ENCODE measurements at regions not wholly inside any gene's neighbourhood (a gene's known extent, or its start where the extent isn't known, plus 50 kb on each side); places are given as distances from the start of the nearest gene placed in this dataset.

GRCh38 chr3:168442502-168442901 is 346.8 kb upstream of the GOLIM4 start:
- Histone ChIP-seq H4K20me1 (ENCODE audit: insufficient read depth, low read length) (no peaks in the 10 kb centered on the region), H3K79me2 (ENCODE audit: insufficient read depth, low read length) (no peaks in the 10 kb centered on the region), H3K4me3 (replicated peaks in 1 of 3; ENCODE audit: insufficient read depth in 1 of 3, low read depth in 2 of 3, low read length in 3 of 3) (no peak overlapping the region), H3K36me3 (replicated peaks in 1 of 2; ENCODE audit: control insufficient read depth in 1 of 2, insufficient read depth in 2 of 2, low read length in 2 of 2) (no peaks in the 10 kb centered on the region), H2AFZ (ENCODE audit: low read length) (no peak overlapping the region), H3K27me3 (ENCODE audit: control insufficient read depth in 1 of 2, insufficient read depth in 2 of 2, low read length in 2 of 2) (no peaks in the 10 kb centered on the region; a peak in 1 of 5 replicates), H3K9me3 (ENCODE audit: low read length) (no peaks in the 10 kb centered on the region), H3K4me2 (ENCODE audit: low read depth, low read length) (no peak overlapping the region), H3K27ac (ENCODE audit: extremely low read length, insufficient read depth, low read length) (no peak overlapping the region), H3K9ac (ENCODE audit: insufficient read depth, low read depth, low read length) (no peak overlapping the region), H3K4me1 (ENCODE audit: insufficient read depth, low read length) (no peaks in the 10 kb centered on the region)
- FAIRE-seq: no peak
- DNase-seq (ENCODE audit: low spot score): no peak
- intact Hi-C loops (cut with micrococcal nuclease; ENCODE audit: unreplicated experiment) (no loop called here), in situ Hi-C loops (cut with HindIII; ENCODE audit: extremely low pct_ligation_motif_present, low pct_unique_long_range_greater_than_20kb) (no loop called here)
- WGBS (ENCODE audit: low lambda C conversion rate): 0% methylated on average over 2 of the region's 2 CpGs
- POLR2A ChIA-PET: no interaction called here
- no peak for ATAC-seq
- CTCF ChIA-PET (ENCODE audit: low intra/inter-chr PET ratio, low total read pairs): no interaction called here
- TF ChIP-seq HNF4A (CRISPR knock-in tag; IDR thresholded peaks at IDR 0.05) (no peak), ZNF816 (CRISPR knock-in tag; IDR thresholded peaks at IDR 0.05; ENCODE audit: borderline replicate concordance) (no peak), NFKBIZ (CRISPR knock-in tag; IDR thresholded peaks at IDR 0.05) (no peak), SMAD1 (CRISPR knock-in tag; IDR thresholded peaks at IDR 0.05; ENCODE audit: borderline replicate concordance, low read depth) (no peak), MAZ (IDR thresholded peaks at IDR 0.05; ENCODE audit: borderline replicate concordance, low read depth, low read length) (no peak), MAZ (CRISPR knock-in tag; IDR thresholded peaks at IDR 0.05; ENCODE audit: low read depth) (no peak), HBP1 (CRISPR knock-in tag; IDR thresholded peaks at IDR 0.05; ENCODE audit: low read depth) (no peak), ZNF879 (CRISPR knock-in tag; IDR thresholded peaks at IDR 0.05) (no peak), ZNF253 (CRISPR knock-in tag; IDR thresholded peaks at IDR 0.05; ENCODE audit: borderline replicate concordance) (no peak), ZNF354B (CRISPR knock-in tag; IDR thresholded peaks at IDR 0.05) (no peak), HES4 (CRISPR knock-in tag; IDR thresholded peaks at IDR 0.05; ENCODE audit: borderline replicate concordance) (no peak), HIVEP1 (CRISPR knock-in tag; IDR thresholded peaks at IDR 0.05) (no peak), ZNF382 (CRISPR knock-in tag; IDR thresholded peaks at IDR 0.05; ENCODE audit: borderline replicate concordance) (no peak)
- TF ChIP-seq, protein P1, sequence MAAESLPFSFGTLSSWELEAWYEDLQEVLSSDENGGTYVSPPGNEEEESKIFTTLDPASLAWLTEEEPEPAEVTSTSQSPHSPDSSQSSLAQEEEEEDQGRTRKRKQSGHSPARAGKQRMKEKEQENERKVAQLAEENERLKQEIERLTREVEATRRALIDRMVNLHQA (CRISPR knock-in tag; IDR thresholded peaks at IDR 0.05): no peak
- no TSS peak for BruUV-seq (replicated peaks)
